DND-41 (cell line): ENCODE measurements at regions not wholly inside any gene's neighbourhood (a gene's known extent, or its start where the extent isn't known, plus 50 kb on each side); places are given as distances from the start of the nearest gene placed in this dataset.

Experiments used
- ATAC-seq: fragments of 200-7000 bp; cut with Tn5 transposase; 3 replicates; pipeline ENCODE4 v1.9.1; 2021; ENCODE audit warnings: low read depth; ENCODE audit not compliant: insufficient read depth
- DNase-seq: peaks from one replicate; pipeline ENCODE4 v3.0.0-alpha.2; 2020
- H2AFZ ChIP-seq: 2 replicates; pipeline ENCODE4 v1.6.0; 2012; ENCODE audit warnings: low read depth, low read length
- H3K27ac ChIP-seq: 2 replicates; pipeline ENCODE4 v1.5.1; 2012; ENCODE audit warnings: low read length, inconsistent platforms
- H3K27me3 ChIP-seq: fragments of 200-600 bp; sonication (generic); 2 replicates; pipeline ENCODE4 v1.6.0; 2012; ENCODE audit warnings: low read length, mild to moderate bottlenecking, inconsistent platforms; ENCODE audit not compliant: insufficient read depth, poor library complexity
- H3K36me3 ChIP-seq: 2 replicates; pipeline ENCODE4 v1.5.1; 2012; ENCODE audit warnings: low read length, inconsistent platforms; ENCODE audit not compliant: insufficient read depth
- H3K4me1 ChIP-seq: 2 replicates; pipeline ENCODE4 v1.5.1; 2012; ENCODE audit warnings: mild to moderate bottlenecking, low read length; ENCODE audit not compliant: insufficient read depth
- H3K4me2 ChIP-seq: 2 replicates; pipeline ENCODE4 v1.6.0; 2012; ENCODE audit warnings: mild to moderate bottlenecking, moderate library complexity, low read length, inconsistent platforms; ENCODE audit not compliant: insufficient read depth
- H3K4me3 ChIP-seq, 2 experiments: fragments of 200-600 bp in 1 of 2; shearing (Covaris generic) in 1 of 2; 2 replicates each; pipeline ENCODE4 v1.5.1; 2012 to 2016; ENCODE audit warnings: inconsistent platforms in 2 of 2, low read length in 2 of 2, mild to moderate bottlenecking in 2 of 2, low read depth in 1 of 2, moderate library complexity in 1 of 2
- H3K79me2 ChIP-seq: 2 replicates; pipeline ENCODE4 v1.6.0; 2012; ENCODE audit warnings: low read length, inconsistent platforms; ENCODE audit not compliant: insufficient read depth
- H3K9ac ChIP-seq: 2 replicates; pipeline ENCODE4 v1.6.0; 2012; ENCODE audit warnings: low read depth, mild to moderate bottlenecking, inconsistent platforms, low read length, moderate library complexity
- H3K9me3 ChIP-seq: 2 replicates; pipeline ENCODE4 v1.5.1; 2012; ENCODE audit warnings: low read length, moderate library complexity, mild to moderate bottlenecking, inconsistent platforms; ENCODE audit not compliant: insufficient read depth, severe bottlenecking
- H4K20me1 ChIP-seq: 2 replicates; pipeline ENCODE4 v1.6.0; 2012; ENCODE audit warnings: low read length; ENCODE audit not compliant: insufficient read depth
- CTCF ChIP-seq: IDR thresholded peaks from 2 replicates; pipeline ENCODE4 v1.5.1; 2012; ENCODE audit warnings: borderline replicate concordance, low read length, moderate library complexity, mild to moderate bottlenecking; ENCODE audit not compliant: poor library complexity, severe bottlenecking; ENCODE audit errors: extremely low read depth
- EZH2 ChIP-seq: IDR thresholded peaks from 3 replicates; pipeline ENCODE4 v1.6.1; 2012; ENCODE audit warnings: borderline replicate concordance, low read depth, mild to moderate bottlenecking, moderate library complexity, low read length, inconsistent platforms; ENCODE audit not compliant: severe bottlenecking

DNA sequence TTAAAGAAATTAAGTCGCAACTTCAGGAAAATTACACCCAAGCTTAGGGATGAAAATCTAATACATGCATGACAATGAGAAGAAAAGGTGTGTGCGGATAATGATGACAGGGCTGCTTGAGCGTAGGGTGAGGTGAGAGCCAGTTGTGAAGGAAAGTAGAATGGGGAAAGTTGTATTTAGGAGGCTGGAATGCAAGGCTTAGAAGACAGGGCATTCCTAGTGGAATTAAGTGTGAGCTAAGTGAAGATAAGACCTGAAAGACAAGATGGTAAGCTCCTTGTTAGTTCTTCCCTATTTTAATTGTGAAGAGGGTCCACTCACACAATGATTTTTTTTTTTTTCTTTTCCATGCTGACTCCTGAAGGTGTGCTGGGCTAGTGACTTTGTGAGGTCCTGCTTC, 519.5 kb upstream of the SALL1 start:
- Histone ChIP-seq H3K9me3 (no peaks in the 10 kb centered on the region), H3K4me3 (no peak overlapping the region), H3K9ac (no peak overlapping the region), H3K4me1 (no peaks in the 10 kb centered on the region), H3K27ac (no peak overlapping the region), H3K36me3 (no peaks in the 10 kb centered on the region), H3K79me2 (no peaks in the 10 kb centered on the region), H4K20me1 (no peaks in the 10 kb centered on the region), H3K4me2 (no peak overlapping the region), H2AFZ (no peak overlapping the region), H3K27me3 (no peaks in the 10 kb centered on the region)
- no peak for DNase-seq
- ATAC-seq, result no peak
- TF ChIP-seq EZH2, result no peak
- no peak for TF ChIP-seq CTCF

DNA sequence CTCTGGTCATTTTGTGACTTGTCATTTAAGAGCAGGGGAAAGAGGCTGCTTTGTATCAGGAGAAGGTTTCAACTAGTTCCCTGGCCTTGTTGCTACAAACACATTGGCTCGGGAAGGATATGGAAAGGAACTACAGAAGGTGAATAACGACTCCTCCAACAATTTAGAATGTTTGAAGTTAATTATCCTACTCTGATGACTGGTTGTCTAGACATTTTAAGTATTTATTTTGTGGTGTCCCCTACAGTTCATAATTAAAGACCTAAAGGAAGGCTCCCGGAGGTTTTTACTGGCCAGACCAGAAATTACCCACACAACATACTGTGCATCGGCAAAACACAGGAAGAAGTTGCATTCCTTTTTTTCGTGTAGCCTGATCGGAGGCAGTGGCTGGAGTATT, 515.8 kb upstream of the SALL1 start:
- Histone ChIP-seq H3K36me3 (no peaks in the 10 kb centered on the region), H3K27me3 (no peaks in the 10 kb centered on the region), H2AFZ (no peak overlapping the region), H3K9me3 (no peaks in the 10 kb centered on the region), H3K79me2 (no peaks in the 10 kb centered on the region), H3K4me1 (no peaks in the 10 kb centered on the region), H3K4me2 (no peak overlapping the region), H3K4me3 (no peak overlapping the region), H3K27ac (no peak overlapping the region), H3K9ac (no peak overlapping the region), H4K20me1 (no peaks in the 10 kb centered on the region)
- no peak for TF ChIP-seq CTCF
- TF ChIP-seq EZH2, result no peak
- no peak for DNase-seq
- ATAC-seq, result no peak

DNA sequence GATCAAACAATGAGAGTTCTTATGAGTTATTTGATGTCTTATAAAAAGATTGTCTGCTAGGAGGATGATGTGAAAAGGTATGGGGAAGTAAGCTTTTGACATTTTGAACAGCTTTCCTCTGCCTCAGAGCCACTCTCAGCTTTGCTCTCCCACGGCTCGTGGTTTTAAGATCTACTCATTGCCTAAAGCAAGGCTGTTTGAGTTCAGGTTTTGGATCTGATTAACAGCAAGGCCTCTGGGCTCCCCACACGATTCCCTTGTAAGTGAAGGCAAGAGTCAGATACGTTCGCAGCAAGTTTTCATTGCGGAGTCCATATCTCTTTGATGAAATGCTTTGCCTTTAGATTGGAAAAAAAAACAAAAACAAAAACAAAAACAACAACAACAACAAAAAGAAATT, 515.0 kb upstream of the SALL1 start:
- no peak overlapping the region for H3K9ac ChIP-seq
- DNase-seq, result no peak
- TF ChIP-seq EZH2 (no peak), CTCF (no peak)
- H3K27me3 ChIP-seq, result no peaks in the 10 kb centered on the region
- no peak overlapping the region for H3K27ac ChIP-seq
- H2AFZ ChIP-seq, result no peak overlapping the region
- no peaks in the 10 kb centered on the region for H3K4me1 ChIP-seq
- no peak overlapping the region for H3K4me3 ChIP-seq
- ATAC-seq, result no peak
- H3K4me2 ChIP-seq, result no peak overlapping the region
- H3K79me2 ChIP-seq, result no peaks in the 10 kb centered on the region
- H3K36me3 ChIP-seq, result no peaks in the 10 kb centered on the region
- no peaks in the 10 kb centered on the region for H3K9me3 ChIP-seq
- no peaks in the 10 kb centered on the region for H4K20me1 ChIP-seq

DNA sequence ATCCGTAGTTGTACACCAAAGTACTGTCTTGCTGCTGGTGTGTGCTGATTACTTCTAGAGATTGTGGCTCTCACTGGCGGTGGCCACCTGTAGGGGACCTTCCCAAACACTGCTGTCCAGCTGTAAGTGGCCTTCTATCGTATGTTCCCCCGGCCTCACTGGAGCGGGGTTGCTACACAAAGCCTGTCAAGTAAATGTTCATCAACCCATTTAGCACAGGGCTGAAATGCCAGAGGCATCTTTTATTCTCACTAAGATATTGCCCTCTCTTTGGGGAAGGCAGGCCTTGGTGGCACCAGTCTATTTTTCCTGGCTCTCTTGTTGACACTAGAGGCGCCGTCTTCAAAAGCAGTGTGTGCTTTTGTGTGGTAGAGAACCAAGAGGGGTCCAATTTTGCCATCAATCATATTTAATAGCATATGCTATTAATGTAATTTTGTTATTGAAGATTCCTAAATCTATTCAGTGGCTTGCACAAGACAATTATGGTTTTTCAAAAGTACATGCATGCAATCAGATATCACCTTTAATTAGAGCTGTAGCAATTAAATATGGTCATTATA, 514.4 kb upstream of the SALL1 start:
- no peak for DNase-seq
- no peak for ATAC-seq

More for the DNA sequence above, 514.4 kb upstream of the SALL1 start:
- Histone ChIP-seq H3K4me1 (no peaks in the 10 kb centered on the region), H3K9ac (no peak overlapping the region), H3K4me3 (no peak overlapping the region), H3K79me2 (no peaks in the 10 kb centered on the region), H4K20me1 (no peaks in the 10 kb centered on the region), H2AFZ (no peak overlapping the region), H3K27me3 (no peaks in the 10 kb centered on the region), H3K27ac (no peak overlapping the region), H3K9me3 (no peaks in the 10 kb centered on the region), H3K4me2 (no peak overlapping the region), H3K36me3 (no peaks in the 10 kb centered on the region)
- no peak for TF ChIP-seq CTCF
- no peak for TF ChIP-seq EZH2
